NCI-H345 treated with DMSO at 0.1 percent for 48 hours (cell line): ENCODE measurements at regions not wholly inside any gene's neighbourhood (a gene's known extent, or its start where the extent isn't known, plus 50 kb on each side); places are given as distances from the start of the nearest gene placed in this dataset.
A peak's percentile ranks its signal among the peaks of the same experiment; 100 is the strongest.

ENCODE experiments used
- DNase-seq: peaks from one replicate; lab custom pipeline; 2025; ENCODE audit not compliant: unreplicated experiment; lab: John Stamatoyannopoulos, UW

- peak; percentile 3 for DNase-seq
Observed at GRCh38 chr11:103659743-103660142, 376.7 kb upstream of the DDI1 start.

DNA sequence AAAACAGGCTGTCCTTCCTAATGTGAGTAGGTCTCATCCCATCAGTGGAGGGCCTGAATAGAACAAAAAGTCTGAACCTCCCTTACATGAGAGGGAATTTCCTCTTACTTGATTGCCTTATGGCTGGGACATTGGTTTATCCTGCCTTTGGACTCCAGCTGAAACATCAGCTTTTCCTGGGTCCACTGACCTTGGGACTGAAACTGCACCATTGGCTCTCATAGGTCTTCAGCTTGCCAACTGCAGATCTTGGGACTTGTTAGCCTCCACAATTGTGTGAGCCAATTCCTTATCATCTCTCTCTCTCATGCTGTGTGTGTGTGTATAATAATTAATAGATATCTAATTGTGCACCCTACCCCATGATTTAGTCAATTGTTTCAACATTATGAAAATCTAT, 375.3 kb upstream of the DDI1 start:
- no peak for DNase-seq

GRCh38 chr11:103661991-103662390, 374.4 kb upstream of the DDI1 start:
- no peak for DNase-seq

GRCh38 chr11:103662880-103663279, 373.6 kb upstream of the DDI1 start:
- no peak for DNase-seq

DNA sequence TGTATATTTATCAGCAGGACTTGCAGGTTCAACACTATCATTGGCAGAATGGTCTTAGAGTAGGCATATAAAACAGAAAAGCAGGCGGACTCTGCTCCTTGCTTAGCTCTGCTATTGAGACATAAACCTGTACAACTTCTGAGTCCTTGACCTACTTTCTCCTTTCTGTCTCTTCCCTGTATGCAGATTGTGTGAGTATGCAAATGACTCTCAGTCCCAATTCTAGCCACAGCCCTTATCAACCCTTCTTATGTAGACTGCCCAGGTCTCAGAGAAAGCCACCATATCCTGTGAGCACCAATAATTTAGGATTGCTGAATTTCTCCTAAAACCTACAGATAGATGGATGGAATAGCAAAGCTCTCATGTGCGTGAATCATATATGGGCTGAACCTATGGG, 367.6 kb upstream of the DDI1 start:
- DNase-seq, result no peak

DNA sequence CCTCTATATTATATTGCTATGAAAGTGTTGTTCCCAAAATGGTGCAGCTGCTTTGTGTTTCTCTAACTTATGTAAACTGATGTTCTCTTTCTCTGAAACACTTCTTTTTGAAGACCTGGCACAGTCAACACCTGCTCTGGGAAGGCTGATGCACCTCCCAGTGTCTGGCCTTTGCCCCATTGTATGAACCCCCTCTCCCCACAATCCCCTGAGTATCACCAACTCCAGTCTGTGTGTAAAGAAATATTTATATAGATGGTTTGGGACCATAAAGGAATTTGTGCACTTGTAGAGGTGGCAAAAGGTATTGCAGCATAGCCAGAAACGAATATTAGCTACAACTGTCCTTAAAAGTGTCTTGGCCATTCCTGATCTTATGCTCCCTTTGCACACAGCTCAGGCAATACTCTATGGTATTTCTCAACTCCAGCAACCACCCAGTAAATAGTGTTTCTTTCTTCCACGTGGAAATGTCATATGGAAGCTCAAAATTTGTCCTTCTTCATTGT, 365.2 kb upstream of the DDI1 start:
- no peak for DNase-seq

DNA sequence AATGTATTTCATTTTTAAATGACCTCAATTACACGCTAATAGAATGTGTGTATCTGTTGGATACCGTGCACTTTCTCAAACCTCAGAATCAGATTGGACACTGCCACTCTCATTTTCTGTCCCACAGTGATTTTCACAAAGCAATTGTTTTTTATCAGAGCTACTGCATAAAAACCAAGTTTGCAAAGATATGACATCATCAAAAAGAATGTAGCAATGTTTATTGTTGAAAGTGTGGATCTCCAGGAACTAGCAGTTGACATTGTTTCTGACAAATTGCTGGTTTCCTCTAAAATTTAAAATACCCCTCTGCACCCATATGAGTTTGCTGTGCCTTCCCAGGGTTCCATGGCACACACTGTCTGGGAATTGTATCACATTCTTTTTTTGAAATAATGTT, 362.7 kb upstream of the DDI1 start:
- DNase-seq, result no peak

- DNase-seq, result no peak
Observed at GRCh38 chr11:103676413-103676812, 360.0 kb upstream of the DDI1 start.

DNA sequence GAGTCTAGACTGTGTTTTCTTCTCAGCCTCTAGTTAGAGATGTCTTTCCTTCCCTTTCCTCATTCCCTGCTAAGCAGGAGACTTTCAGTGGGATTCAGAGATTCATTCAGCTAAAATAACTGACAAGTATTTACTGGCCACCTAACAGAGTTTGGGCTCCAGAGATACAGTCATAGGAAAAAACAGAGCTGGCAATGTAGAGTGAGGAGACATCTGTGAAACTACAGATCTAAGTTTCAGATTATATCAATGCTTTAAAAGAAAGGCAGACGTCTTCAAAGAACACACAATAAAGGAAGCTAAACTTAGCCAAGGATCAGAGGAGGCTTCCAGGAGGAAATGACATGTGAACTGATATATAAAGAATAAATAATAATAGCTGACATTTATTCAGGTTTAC, 355.6 kb upstream of the DDI1 start:
- no peak for DNase-seq

DNA sequence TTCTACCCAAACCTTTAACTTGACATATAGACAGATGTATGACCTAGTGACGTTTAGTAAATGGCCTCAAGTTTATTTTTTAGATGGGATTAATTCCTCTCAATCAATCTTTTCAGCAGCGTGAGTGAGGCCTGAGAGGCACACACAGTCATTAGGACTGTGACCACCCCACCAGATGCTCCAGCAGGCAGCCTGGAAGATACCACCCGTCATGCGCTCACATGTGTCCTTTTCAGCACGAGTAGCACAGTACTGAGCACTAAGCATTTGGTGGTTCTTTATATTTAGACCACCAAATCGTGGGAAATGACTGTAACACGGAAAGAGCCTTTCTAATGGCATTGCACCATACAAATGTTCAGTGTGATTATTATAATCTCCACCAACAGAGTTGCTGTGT, 354.6 kb upstream of the DDI1 start:
- no peak for DNase-seq

GRCh38 chr11:103682318-103683184, 353.9 kb upstream of the DDI1 start:
- peak; percentile 58 for DNase-seq

DNA sequence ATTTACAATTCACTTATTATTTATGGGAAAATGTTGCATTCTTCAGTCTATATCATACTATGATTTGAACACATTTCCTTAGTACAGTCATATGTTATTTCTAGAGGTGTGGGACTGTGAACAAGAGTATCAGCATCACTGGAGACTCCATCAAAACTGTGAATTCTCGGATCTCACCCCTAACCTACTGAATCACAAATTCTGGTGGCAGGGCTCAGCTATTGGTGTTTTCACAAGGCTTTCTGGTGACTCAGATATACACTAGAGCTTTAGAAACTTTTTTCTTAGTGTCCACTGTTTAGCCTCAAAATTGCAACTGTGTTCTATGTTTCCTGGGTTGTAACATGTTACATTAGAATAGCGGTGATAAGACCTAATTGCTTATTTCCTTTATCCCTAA, 352.9 kb upstream of the DDI1 start:
- no peak for DNase-seq

DNA sequence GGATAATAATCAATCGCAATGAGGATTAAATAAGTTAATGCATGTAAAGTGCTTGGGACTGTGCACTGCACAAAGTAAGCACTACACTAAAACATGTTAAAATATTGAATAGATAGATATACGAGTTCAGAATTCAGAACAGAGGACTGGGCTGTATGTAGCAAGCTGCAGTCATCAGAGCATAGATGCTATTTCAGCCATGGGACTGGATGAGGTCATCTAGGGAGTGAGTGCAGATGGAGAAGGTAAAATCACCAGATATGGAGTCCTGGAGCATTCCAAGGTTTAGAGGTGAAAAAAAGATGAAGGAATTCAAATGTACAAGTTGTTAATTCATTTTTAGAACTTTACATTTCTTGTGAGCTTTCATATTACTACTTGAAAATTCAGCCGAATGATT, 347.5 kb upstream of the DDI1 start:
- DNase-seq, result no peak

DNA sequence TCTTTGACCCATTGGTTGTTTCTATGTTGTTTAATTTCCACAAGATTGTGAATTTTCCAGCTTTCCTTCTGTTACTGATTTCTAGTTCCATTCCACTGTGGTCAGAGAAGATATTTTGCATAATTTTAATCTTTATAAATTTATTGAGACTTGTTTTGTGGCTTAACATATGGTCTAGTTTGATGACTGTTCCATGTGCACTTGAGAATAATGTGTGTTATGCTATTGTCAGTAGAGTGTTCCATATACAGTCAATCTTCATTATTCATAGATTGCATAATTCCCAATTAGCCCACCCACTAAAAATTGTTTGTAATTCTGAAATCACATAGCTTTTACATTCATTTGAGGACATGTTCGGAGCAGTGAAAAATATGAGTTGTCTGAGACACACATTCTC, 346.1 kb upstream of the DDI1 start:
- DNase-seq, result no peak

GRCh38 chr11:103696123-103696522, 340.3 kb upstream of the DDI1 start:
- DNase-seq, result no peak

- DNase-seq, result no peak
Observed at GRCh38 chr11:103699216-103699615, 337.2 kb upstream of the DDI1 start.

GRCh38 chr11:103699656-103700055, 336.8 kb upstream of the DDI1 start:
- no peak for DNase-seq

- no peak for DNase-seq
Observed at GRCh38 chr11:103700622-103701021, 335.8 kb upstream of the DDI1 start.

DNA sequence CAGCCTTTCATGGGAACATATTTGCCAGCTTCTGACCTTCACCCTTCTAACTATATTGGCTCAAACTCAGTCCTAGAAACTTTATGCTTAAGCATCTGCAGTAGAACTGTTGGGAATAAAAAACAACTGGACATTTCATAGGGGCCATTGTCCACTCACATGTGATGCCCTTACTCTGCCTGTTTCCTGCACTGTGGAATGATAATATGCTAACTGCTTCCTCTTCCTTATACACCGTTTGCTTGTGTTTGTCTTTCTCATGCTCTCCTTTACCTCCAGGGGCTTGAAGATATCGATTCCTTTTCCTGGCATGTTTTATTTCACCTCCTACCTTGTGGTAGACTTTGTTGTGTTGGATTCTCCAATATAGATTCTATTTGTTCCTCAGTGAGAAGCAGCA, 333.0 kb upstream of the DDI1 start:
- DNase-seq, result no peak

DNA sequence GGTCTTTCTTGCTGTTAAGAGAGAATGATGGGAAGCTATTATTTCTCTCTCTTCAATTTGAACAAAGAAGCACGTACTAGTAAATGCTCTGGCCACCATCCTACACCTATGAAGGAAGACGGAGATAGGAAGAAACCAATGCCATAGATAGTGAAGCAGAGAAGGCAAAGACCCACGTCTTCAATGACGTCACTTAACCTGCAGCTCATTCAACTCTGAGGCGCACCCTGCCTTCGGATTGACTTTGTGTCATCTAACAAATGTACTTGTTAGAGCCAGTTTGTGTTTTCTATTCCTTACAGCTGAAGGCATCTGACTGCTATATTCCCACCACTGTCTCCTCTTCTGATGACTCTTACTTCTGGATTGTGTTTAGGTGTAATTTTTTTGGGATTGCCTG, 332.5 kb upstream of the DDI1 start:
- no peak for DNase-seq

- no peak for DNase-seq
Observed at GRCh38 chr11:103705642-103706041, 330.8 kb upstream of the DDI1 start.

GRCh38 chr11:103709371-103709770, 327.1 kb upstream of the DDI1 start:
- no peak for DNase-seq

GRCh38 chr11:103714246-103714645, 322.2 kb upstream of the DDI1 start:
- DNase-seq, result no peak
